Liver (tissue), 8 donors: ENCODE measurements at regions not wholly inside any gene's neighbourhood (a gene's known extent, or its start where the extent isn't known, plus 50 kb on each side); places are given as distances from the start of the nearest gene placed in this dataset.

Experiments used
- DNase-seq: peaks from one replicate; pipeline ENCODE4 v3.0.0-alpha.2; 2017; ENCODE audit warnings: low spot score
- H3K27ac ChIP-seq, 2 donors: one replicate each; pipeline ENCODE4 v1.7.0; 2013; ENCODE audit warnings: inconsistent platforms in 2 of 2, low read length in 2 of 2, control low read depth in 1 of 2, low read depth in 1 of 2, mild to moderate bottlenecking in 1 of 2
- H3K27me3 ChIP-seq, 4 donors: one replicate each; pipeline versions ENCODE4 v1.6.1 to v1.7.0; 2013; ENCODE audit warnings: low read length in 3 of 4, inconsistent platforms in 1 of 4, mild to moderate bottlenecking in 1 of 4, moderate library complexity in 1 of 4; ENCODE audit not compliant: control insufficient read depth in 4 of 4, insufficient read depth in 4 of 4
- H3K36me3 ChIP-seq, 4 donors: one replicate each; pipeline versions ENCODE4 v1.6.1 to v1.7.0; 2013; ENCODE audit warnings: low read length in 3 of 4, mild to moderate bottlenecking in 3 of 4, low read depth in 1 of 4, moderate library complexity in 1 of 4; ENCODE audit not compliant: control insufficient read depth in 4 of 4, insufficient read depth in 3 of 4
- H3K4me1 ChIP-seq, 4 donors: one replicate each; pipeline versions ENCODE4 v1.6.1 to v1.7.0; 2013; ENCODE audit warnings: low read length in 3 of 4, mild to moderate bottlenecking in 3 of 4, moderate library complexity in 1 of 4; ENCODE audit not compliant: control insufficient read depth in 4 of 4, insufficient read depth in 4 of 4
- H3K4me3 ChIP-seq, 3 donors: one replicate each; pipeline versions ENCODE4 v1.6.1 to v1.7.0; 2013; ENCODE audit warnings: low read length in 3 of 3, control low read depth in 1 of 3, low read depth in 1 of 3, mild to moderate bottlenecking in 1 of 3
- H3K9ac ChIP-seq, 2 donors: one replicate each; pipeline ENCODE4 v1.7.0; 2013; ENCODE audit warnings: low read length in 2 of 2, mild to moderate bottlenecking in 2 of 2, moderate library complexity in 2 of 2, control low read depth in 1 of 2, low read depth in 1 of 2
- H3K9me3 ChIP-seq, 4 donors: one replicate each; pipeline versions ENCODE4 v1.6.1 to v1.7.0; 2013; ENCODE audit warnings: low read length in 3 of 4; ENCODE audit not compliant: control insufficient read depth in 4 of 4
- EGR1 ChIP-seq, 2 donors: IDR thresholded peaks; 2 replicates each; pipeline ENCODE4 v1.6.1; 2016 to 2018; ENCODE audit warnings: antibody characterized with exemption in 2 of 2, low read depth in 2 of 2
- FOXA1 ChIP-seq: IDR thresholded peaks from 2 replicates; pipeline ENCODE4 v1.6.1; 2016; ENCODE audit warnings: antibody characterized with exemption
- FOXA2 ChIP-seq: IDR thresholded peaks from 2 replicates; pipeline ENCODE4 v1.6.1; 2016; ENCODE audit warnings: antibody characterized with exemption
- GABPA ChIP-seq, 2 donors: IDR thresholded peaks in 1 of 2; conservative IDR thresholded peaks in 1 of 2; 2 replicates each; pipeline ENCODE4 v1.6.1; 2016; ENCODE audit warnings: antibody characterized with exemption in 2 of 2, mild to moderate bottlenecking in 1 of 2, moderate library complexity in 1 of 2
- HNF4A ChIP-seq, 2 donors: conservative IDR thresholded peaks; 2 replicates each; pipeline ENCODE4 v1.6.1; 2016; ENCODE audit warnings: antibody characterized with exemption in 2 of 2, mild to moderate bottlenecking in 2 of 2
- HNF4G ChIP-seq: IDR thresholded peaks from 2 replicates; pipeline ENCODE4 v1.6.1; 2016; ENCODE audit warnings: antibody characterized with exemption
- JUND ChIP-seq, 2 donors: IDR thresholded peaks; 2 replicates each; pipeline ENCODE4 v1.6.1; 2016; ENCODE audit warnings: antibody characterized with exemption in 2 of 2
- NR2F2 ChIP-seq: IDR thresholded peaks from 2 replicates; pipeline ENCODE4 v1.6.1; 2016; ENCODE audit warnings: antibody characterized with exemption
- RXRA ChIP-seq, 2 donors: IDR thresholded peaks; 2 replicates each; pipeline ENCODE4 v1.6.1; 2017 to 2018; ENCODE audit warnings: antibody characterized with exemption in 2 of 2, mild to moderate bottlenecking in 1 of 2
- SP1 ChIP-seq: IDR thresholded peaks from 2 replicates; pipeline ENCODE4 v1.6.1; 2018; ENCODE audit warnings: antibody characterized with exemption, mild to moderate bottlenecking
- YY1 ChIP-seq: IDR thresholded peaks from 2 replicates; pipeline ENCODE4 v1.6.1; 2016; ENCODE audit warnings: antibody characterized with exemption, mild to moderate bottlenecking
- WGBS: extraction: QIAGEN DNeasy Blood & Tissue Kit; methylation state at CpG from one replicate; pipeline ENCODE4 v1.1.7; 2013; 5-methylcytosine and 5-hydroxymethylcytosine counted together
- TF ChIP-seq, protein P1 (sequence below): IDR thresholded peaks from 2 replicates; pipeline ENCODE4 v1.6.1; 2016; ENCODE audit warnings: antibody characterized with exemption
- TF ChIP-seq, protein P2 (sequence below): fragments of 150-350 bp; IDR thresholded peaks from 2 replicates; pipeline ENCODE4 v1.5.1; 2017; ENCODE audit warnings: improper control_type of control experiment, low read depth, low read length; ENCODE audit not compliant: missing input control
- TF ChIP-seq, protein P3 (sequence below): IDR thresholded peaks from 2 replicates; pipeline ENCODE4 v1.6.1; 2016; ENCODE audit warnings: antibody characterized with exemption
- TF ChIP-seq, protein P4 (sequence below): IDR thresholded peaks from 2 replicates; pipeline ENCODE4 v1.6.1; 2016; ENCODE audit warnings: antibody characterized with exemption
- TF ChIP-seq, protein P5 (sequence below): IDR thresholded peaks from 2 replicates; pipeline ENCODE4 v1.6.1; 2016; ENCODE audit warnings: antibody characterized with exemption, mild to moderate bottlenecking
- donor health status: healthy.
- donor health status: healthy.
- donor health status: healthy.
- donor health status: healthy.
- donor health status: healthy.

DNA sequence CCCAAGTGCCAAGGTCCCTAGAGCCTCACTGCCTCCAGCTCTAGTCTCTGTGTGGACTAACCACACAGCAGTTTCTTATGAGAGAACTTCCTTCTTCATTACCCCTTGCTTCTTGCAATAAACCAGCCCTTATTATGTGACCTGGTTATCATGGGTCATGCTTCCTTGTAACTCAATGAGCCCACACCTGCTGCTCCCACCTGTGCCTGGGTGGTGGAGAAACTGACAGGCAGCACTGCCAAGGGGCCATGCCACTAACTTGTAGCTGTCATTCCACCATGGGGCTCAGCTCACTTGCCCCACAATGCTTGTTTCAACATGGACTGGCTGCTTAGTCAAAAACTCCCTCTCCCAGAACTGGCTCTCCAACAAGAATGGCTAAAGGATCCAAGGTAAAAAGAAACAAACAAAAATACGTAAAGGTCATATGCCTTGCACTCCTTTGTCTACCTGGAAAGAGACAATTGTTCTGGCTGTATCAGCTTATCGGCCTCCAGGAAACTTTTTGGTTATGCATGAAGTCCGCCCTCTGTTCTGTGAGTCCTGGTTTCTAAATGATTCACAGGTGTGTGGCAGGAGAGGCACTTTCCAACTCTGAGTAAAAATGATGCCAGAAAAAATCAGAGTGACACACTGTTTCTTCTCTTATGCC is 446.4 kb downstream of the COG6 start:
- Histone ChIP-seq H3K9ac (no peak overlapping the region), H3K9me3 (peaks cover 0 to 5% (median 0%) of the 10 kb centered on the region in 4 donors), H3K4me1 (peaks cover 0 to 5% (median 3%) of the 10 kb centered on the region in 4 donors), H3K27me3 (no peaks in the 10 kb centered on the region), H3K36me3 (no peaks in the 10 kb centered on the region), H3K4me3 (no peak overlapping the region), H3K27ac (no peak overlapping the region)
- WGBS: 95% methylated on average over 3 of the region's 3 CpGs
- DNase-seq: no peak
- TF ChIP-seq SP1 (no peak), FOXA2 (no peak), HNF4G (no peak), GABPA (IDR thresholded peaks at IDR 0.05 in 1 of 2, conservative IDR thresholded peaks at IDR 0.05 in 1 of 2) (no peak), RXRA (IDR thresholded peaks at IDR 0.05) (no peak), EGR1 (IDR thresholded peaks at IDR 0.05; ENCODE audit: low read depth in 2 of 2) (no peak), FOXA1 (no peak), HNF4A (conservative IDR thresholded peaks at IDR 0.05) (no peak)
- TF ChIP-seq, protein P1, sequence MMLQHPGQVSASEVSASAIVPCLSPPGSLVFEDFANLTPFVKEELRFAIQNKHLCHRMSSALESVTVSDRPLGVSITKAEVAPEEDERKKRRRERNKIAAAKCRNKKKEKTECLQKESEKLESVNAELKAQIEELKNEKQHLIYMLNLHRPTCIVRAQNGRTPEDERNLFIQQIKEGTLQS: no peak
- TF ChIP-seq, protein P2, sequence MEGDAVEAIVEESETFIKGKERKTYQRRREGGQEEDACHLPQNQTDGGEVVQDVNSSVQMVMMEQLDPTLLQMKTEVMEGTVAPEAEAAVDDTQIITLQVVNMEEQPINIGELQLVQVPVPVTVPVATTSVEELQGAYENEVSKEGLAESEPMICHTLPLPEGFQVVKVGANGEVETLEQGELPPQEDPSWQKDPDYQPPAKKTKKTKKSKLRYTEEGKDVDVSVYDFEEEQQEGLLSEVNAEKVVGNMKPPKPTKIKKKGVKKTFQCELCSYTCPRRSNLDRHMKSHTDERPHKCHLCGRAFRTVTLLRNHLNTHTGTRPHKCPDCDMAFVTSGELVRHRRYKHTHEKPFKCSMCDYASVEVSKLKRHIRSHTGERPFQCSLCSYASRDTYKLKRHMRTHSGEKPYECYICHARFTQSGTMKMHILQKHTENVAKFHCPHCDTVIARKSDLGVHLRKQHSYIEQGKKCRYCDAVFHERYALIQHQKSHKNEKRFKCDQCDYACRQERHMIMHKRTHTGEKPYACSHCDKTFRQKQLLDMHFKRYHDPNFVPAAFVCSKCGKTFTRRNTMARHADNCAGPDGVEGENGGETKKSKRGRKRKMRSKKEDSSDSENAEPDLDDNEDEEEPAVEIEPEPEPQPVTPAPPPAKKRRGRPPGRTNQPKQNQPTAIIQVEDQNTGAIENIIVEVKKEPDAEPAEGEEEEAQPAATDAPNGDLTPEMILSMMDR: no peak
- TF ChIP-seq, protein P3, sequence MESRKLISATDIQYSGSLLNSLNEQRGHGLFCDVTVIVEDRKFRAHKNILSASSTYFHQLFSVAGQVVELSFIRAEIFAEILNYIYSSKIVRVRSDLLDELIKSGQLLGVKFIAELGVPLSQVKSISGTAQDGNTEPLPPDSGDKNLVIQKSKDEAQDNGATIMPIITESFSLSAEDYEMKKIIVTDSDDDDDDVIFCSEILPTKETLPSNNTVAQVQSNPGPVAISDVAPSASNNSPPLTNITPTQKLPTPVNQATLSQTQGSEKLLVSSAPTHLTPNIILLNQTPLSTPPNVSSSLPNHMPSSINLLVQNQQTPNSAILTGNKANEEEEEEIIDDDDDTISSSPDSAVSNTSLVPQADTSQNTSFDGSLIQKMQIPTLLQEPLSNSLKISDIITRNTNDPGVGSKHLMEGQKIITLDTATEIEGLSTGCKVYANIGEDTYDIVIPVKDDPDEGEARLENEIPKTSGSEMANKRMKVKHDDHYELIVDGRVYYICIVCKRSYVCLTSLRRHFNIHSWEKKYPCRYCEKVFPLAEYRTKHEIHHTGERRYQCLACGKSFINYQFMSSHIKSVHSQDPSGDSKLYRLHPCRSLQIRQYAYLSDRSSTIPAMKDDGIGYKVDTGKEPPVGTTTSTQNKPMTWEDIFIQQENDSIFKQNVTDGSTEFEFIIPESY: no peak
- TF ChIP-seq, protein P4, sequence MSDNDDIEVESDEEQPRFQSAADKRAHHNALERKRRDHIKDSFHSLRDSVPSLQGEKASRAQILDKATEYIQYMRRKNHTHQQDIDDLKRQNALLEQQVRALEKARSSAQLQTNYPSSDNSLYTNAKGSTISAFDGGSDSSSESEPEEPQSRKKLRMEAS: no peak

DNA sequence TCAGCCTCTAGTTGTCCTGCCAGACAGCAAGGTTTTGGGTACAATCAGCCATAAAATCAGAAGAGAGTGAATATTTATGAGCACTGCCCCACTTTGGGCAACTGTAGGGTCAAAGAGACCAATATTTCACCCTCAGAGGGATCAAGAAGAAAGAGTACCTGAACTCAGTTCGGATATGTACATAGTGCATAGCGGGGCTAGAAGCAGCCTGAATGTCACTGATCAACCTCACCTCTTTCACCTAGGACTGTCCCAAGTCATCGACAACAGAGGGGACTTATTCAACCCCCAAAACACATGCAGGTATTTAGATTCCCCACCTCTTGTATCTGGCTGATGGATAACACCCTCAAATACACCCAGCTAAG is 446.9 kb downstream of the COG6 start:
- Histone ChIP-seq H3K4me3 (no peak overlapping the region), H3K4me1 (no peaks in the 10 kb centered on the region), H3K27me3 (no peaks in the 10 kb centered on the region), H3K9ac (no peak overlapping the region), H3K9me3 (peaks cover 0 to 5% (median 0%) of the 10 kb centered on the region in 4 donors), H3K36me3 (no peaks in the 10 kb centered on the region), H3K27ac (no peak overlapping the region)
- no peak for TF ChIP-seq HNF4G
- no peak for TF ChIP-seq HNF4A (conservative IDR thresholded peaks at IDR 0.05)
- TF ChIP-seq, protein P5, sequence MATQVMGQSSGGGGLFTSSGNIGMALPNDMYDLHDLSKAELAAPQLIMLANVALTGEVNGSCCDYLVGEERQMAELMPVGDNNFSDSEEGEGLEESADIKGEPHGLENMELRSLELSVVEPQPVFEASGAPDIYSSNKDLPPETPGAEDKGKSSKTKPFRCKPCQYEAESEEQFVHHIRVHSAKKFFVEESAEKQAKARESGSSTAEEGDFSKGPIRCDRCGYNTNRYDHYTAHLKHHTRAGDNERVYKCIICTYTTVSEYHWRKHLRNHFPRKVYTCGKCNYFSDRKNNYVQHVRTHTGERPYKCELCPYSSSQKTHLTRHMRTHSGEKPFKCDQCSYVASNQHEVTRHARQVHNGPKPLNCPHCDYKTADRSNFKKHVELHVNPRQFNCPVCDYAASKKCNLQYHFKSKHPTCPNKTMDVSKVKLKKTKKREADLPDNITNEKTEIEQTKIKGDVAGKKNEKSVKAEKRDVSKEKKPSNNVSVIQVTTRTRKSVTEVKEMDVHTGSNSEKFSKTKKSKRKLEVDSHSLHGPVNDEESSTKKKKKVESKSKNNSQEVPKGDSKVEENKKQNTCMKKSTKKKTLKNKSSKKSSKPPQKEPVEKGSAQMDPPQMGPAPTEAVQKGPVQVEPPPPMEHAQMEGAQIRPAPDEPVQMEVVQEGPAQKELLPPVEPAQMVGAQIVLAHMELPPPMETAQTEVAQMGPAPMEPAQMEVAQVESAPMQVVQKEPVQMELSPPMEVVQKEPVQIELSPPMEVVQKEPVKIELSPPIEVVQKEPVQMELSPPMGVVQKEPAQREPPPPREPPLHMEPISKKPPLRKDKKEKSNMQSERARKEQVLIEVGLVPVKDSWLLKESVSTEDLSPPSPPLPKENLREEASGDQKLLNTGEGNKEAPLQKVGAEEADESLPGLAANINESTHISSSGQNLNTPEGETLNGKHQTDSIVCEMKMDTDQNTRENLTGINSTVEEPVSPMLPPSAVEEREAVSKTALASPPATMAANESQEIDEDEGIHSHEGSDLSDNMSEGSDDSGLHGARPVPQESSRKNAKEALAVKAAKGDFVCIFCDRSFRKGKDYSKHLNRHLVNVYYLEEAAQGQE: no peak
- no peak for TF ChIP-seq JUND (IDR thresholded peaks at IDR 0.05)
- TF ChIP-seq, protein P1: no peak
- no peak for TF ChIP-seq FOXA2
- TF ChIP-seq RXRA (IDR thresholded peaks at IDR 0.05): no peak
- TF ChIP-seq, protein P3: no peak
- TF ChIP-seq EGR1 (IDR thresholded peaks at IDR 0.05; ENCODE audit: low read depth in 2 of 2): no peak
- TF ChIP-seq SP1: no peak
- TF ChIP-seq, protein P4: no peak
- no peak for TF ChIP-seq YY1
- TF ChIP-seq NR2F2: no peak
- no peak for DNase-seq
- 84% methylated on average over 3 of the region's 3 CpGs for WGBS
